ENCODE measurements at regions not wholly inside any gene's neighbourhood (a gene's known extent, or its start where the extent isn't known, plus 50 kb on each side); places are given as distances from the start of the nearest gene placed in this dataset.

DNA sequence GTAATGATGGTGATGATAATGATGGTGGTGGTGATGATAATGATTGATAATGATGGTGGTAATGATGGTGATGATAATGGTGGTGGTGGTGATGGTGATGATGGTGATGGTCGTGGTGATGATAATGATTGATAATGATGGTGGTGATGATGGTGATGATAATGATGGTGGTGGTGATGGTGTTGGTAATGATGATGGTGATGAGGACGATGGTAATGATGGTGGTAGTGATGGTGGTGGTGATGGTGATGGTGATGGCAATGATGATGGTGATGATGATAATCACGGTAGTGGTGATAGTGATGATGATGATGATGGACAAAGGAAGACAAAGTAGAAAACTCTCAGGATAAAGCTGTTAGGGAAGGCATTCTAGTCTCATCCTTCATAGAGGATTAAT is 310.5 kb downstream of the MSX2 start:
- DNase-seq = no peak
- H3K27me3 ChIP-seq (replicated peaks in 2 of 5; ENCODE audit: control insufficient read depth in 4 of 5, insufficient read depth in 5 of 5, low read length in 4 of 5) = peaks cover 0 to 3% (median 0%) of the 10 kb centered on the region in 5 experiments
- peaks cover 0 to 4% (median 2%) of the 10 kb centered on the region in 5 experiments for H3K9me3 ChIP-seq (ENCODE audit: control extremely low read depth in 1 of 5, control insufficient read depth in 4 of 5, insufficient read depth in 2 of 5, low read depth in 1 of 5, low read length in 4 of 5)
- no peak overlapping the region for H3K27ac ChIP-seq (ENCODE audit: insufficient read depth in 1 of 2, low read depth in 1 of 2, low read length in 2 of 2, poor library complexity in 1 of 2, severe bottlenecking in 2 of 2)
- POLR2A ChIA-PET = no interaction called here
- H3K4me1 ChIP-seq (ENCODE audit: control extremely low read depth in 1 of 4, control insufficient read depth in 4 of 4, insufficient read depth in 4 of 4, low read length in 3 of 4) = no peaks in the 10 kb centered on the region
- no peaks in the 10 kb centered on the region for H3K36me3 ChIP-seq (ENCODE audit: control insufficient read depth in 4 of 4, insufficient read depth in 4 of 4, low read length in 3 of 4)
- H3K4me3 ChIP-seq (ENCODE audit: control insufficient read depth in 1 of 7, extremely low read depth in 1 of 7, insufficient read depth in 4 of 7, low read depth in 2 of 7, low read length in 6 of 7) = no peak overlapping the region
- 97% methylated on average over 3 of the region's 3 CpGs for WGBS (ENCODE audit: insufficient coverage)
- CTCF ChIA-PET = no interaction called here

DNA sequence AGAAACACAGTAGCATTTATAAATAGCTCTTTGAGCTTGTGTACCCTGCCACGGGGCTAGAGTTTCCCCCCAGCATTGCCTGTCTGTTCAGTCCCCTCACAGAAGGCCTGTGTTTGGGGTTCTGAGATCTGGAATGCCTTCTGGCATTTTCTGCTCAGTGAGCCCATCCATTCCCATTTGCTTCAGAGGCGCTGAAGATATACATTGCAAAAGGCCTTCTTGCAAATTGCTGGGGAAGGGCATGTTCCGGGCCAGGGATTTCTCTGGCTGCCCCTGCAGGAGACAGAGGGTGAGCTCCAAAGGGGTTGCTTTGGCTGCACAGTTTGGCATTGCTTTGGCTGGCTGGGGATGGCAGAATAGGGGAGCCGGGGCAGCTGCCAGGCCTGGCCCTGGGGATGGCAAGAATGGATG is 308.4 kb downstream of the MSX2 start:
- Histone ChIP-seq H3K4me3 (ENCODE audit: control insufficient read depth in 1 of 7, extremely low read depth in 1 of 7, insufficient read depth in 4 of 7, low read depth in 2 of 7, low read length in 6 of 7) (no peak overlapping the region), H3K9me3 (ENCODE audit: control extremely low read depth in 1 of 5, control insufficient read depth in 4 of 5, insufficient read depth in 2 of 5, low read depth in 1 of 5, low read length in 4 of 5) (peaks cover 0 to 3% (median 2%) of the 10 kb centered on the region in 5 experiments), H3K4me1 (ENCODE audit: control extremely low read depth in 1 of 4, control insufficient read depth in 4 of 4, insufficient read depth in 4 of 4, low read length in 3 of 4) (no peaks in the 10 kb centered on the region), H3K36me3 (ENCODE audit: control insufficient read depth in 4 of 4, insufficient read depth in 4 of 4, low read length in 3 of 4) (no peaks in the 10 kb centered on the region), H3K27ac (ENCODE audit: insufficient read depth in 1 of 2, low read depth in 1 of 2, low read length in 2 of 2, poor library complexity in 1 of 2, severe bottlenecking in 2 of 2) (no peak overlapping the region), H3K27me3 (replicated peaks in 2 of 5; ENCODE audit: control insufficient read depth in 4 of 5, insufficient read depth in 5 of 5, low read length in 4 of 5) (no peaks in the 10 kb centered on the region)
- 97% methylated on average over 3 of the region's 4 CpGs for WGBS (ENCODE audit: insufficient coverage)
- CTCF ChIA-PET = no interaction called here
- no peak for DNase-seq
- POLR2A ChIA-PET = no interaction called here

DNA sequence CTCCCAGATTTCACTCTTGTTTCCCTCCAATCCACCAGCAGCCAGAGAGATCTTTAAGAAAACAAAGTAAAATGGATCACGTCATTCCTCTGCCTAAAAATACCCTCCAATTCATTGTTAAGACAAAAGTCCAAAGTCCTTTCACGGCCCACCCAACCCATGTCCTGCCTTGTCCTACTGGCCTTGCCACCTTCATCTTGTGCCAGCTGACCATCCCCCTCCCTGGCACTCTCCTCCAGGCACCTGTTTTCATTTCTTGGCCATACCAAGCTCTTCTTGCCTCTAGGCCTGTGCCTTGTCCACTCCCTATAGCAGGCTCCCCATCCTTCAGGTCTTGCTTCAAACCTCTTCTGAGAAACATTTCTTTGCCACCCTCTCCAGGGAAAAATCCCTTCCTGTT is 307.6 kb downstream of the MSX2 start:
- Histone ChIP-seq H3K36me3 (ENCODE audit: control insufficient read depth in 4 of 4, insufficient read depth in 4 of 4, low read length in 3 of 4) (no peaks in the 10 kb centered on the region), H3K27me3 (replicated peaks in 2 of 5; ENCODE audit: control insufficient read depth in 4 of 5, insufficient read depth in 5 of 5, low read length in 4 of 5) (no peaks in the 10 kb centered on the region), H3K4me3 (ENCODE audit: control insufficient read depth in 1 of 7, extremely low read depth in 1 of 7, insufficient read depth in 4 of 7, low read depth in 2 of 7, low read length in 6 of 7) (no peak overlapping the region), H3K4me1 (ENCODE audit: control extremely low read depth in 1 of 4, control insufficient read depth in 4 of 4, insufficient read depth in 4 of 4, low read length in 3 of 4) (no peaks in the 10 kb centered on the region), H3K9me3 (ENCODE audit: control extremely low read depth in 1 of 5, control insufficient read depth in 4 of 5, insufficient read depth in 2 of 5, low read depth in 1 of 5, low read length in 4 of 5) (peaks cover 0 to 3% (median 2%) of the 10 kb centered on the region in 5 experiments), H3K27ac (ENCODE audit: insufficient read depth in 1 of 2, low read depth in 1 of 2, low read length in 2 of 2, poor library complexity in 1 of 2, severe bottlenecking in 2 of 2) (no peak overlapping the region)
- 100% methylated on average over 2 of the region's 2 CpGs for WGBS (ENCODE audit: insufficient coverage)
- DNase-seq = no peak
- ChIA-PET CTCF (no interaction called here), POLR2A (no interaction called here)

DNA sequence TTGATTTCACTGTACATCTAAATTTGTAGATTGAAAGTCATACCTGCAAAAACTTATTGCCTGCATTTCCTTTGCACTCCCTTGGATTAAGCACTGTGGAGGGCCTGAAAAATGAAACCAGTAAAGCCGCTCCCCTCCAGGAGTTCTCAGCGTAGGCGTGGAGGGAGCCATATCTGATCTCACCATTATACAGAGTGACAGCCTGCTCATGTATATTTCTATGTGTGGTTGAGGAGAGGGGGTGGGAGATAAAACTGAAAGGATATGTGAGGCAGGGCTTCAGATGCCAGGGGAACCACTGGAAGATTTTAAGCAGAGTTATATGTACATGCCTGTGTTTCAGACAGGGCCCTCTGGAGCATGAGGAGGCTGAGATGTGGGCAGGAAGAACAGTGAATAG is 303.0 kb downstream of the MSX2 start:
- 100% methylated on average over 2 of the region's 3 CpGs for WGBS (ENCODE audit: insufficient coverage)
- CTCF ChIA-PET = no interaction called here

DNA sequence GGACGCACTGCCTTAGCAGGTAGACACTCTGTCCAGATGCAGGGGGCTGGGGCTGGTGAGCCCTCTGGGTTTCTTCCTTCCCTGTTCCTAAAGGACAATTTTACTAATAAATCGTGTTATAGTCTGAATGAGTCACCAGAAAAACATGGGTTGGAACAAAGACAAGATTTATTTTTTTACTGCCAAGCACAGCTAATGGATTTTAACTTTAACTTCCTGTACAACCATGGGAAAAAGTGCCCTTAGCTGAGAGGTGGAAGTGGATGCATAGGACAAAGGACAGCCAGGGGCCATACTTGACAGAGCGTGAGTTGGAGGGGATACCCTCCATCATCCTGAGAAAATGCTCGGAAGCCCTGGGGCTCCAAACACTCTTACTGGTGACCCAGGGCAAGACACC is 300.7 kb downstream of the MSX2 start:
- peaks cover 0 to 4% (median 0%) of the 10 kb centered on the region in 5 experiments for H3K9me3 ChIP-seq (ENCODE audit: control extremely low read depth in 1 of 5, control insufficient read depth in 4 of 5, insufficient read depth in 2 of 5, low read depth in 1 of 5, low read length in 4 of 5)
- peaks cover 0 to 3% (median 0%) of the 10 kb centered on the region in 5 experiments for H3K27me3 ChIP-seq (replicated peaks in 2 of 5; ENCODE audit: control insufficient read depth in 4 of 5, insufficient read depth in 5 of 5, low read length in 4 of 5)
- POLR2A ChIA-PET = no interaction called here
- H3K4me3 ChIP-seq (ENCODE audit: control insufficient read depth in 1 of 7, extremely low read depth in 1 of 7, insufficient read depth in 4 of 7, low read depth in 2 of 7, low read length in 6 of 7) = no peak overlapping the region
- no peaks in the 10 kb centered on the region for H3K36me3 ChIP-seq (ENCODE audit: control insufficient read depth in 4 of 4, insufficient read depth in 4 of 4, low read length in 3 of 4)
- no peak for DNase-seq
- no peak overlapping the region for H3K27ac ChIP-seq (ENCODE audit: insufficient read depth in 1 of 2, low read depth in 1 of 2, low read length in 2 of 2, poor library complexity in 1 of 2, severe bottlenecking in 2 of 2)
- no peaks in the 10 kb centered on the region for H3K4me1 ChIP-seq (ENCODE audit: control extremely low read depth in 1 of 4, control insufficient read depth in 4 of 4, insufficient read depth in 4 of 4, low read length in 3 of 4)
- CTCF ChIA-PET = no interaction called here
- WGBS (ENCODE audit: insufficient coverage) = 100% methylated on average over 3 of the region's 4 CpGs

More for the DNA sequence above, 303.0 kb downstream of the MSX2 start:
- POLR2A ChIA-PET = no interaction called here
- H3K27ac ChIP-seq (ENCODE audit: insufficient read depth in 1 of 2, low read depth in 1 of 2, low read length in 2 of 2, poor library complexity in 1 of 2, severe bottlenecking in 2 of 2) = no peak overlapping the region
- no peaks in the 10 kb centered on the region for H3K27me3 ChIP-seq (replicated peaks in 2 of 5; ENCODE audit: control insufficient read depth in 4 of 5, insufficient read depth in 5 of 5, low read length in 4 of 5)
- no peak for DNase-seq
- peaks cover 0 to 4% (median 0%) of the 10 kb centered on the region in 5 experiments for H3K9me3 ChIP-seq (ENCODE audit: control extremely low read depth in 1 of 5, control insufficient read depth in 4 of 5, insufficient read depth in 2 of 5, low read depth in 1 of 5, low read length in 4 of 5)
- no peak overlapping the region for H3K4me3 ChIP-seq (ENCODE audit: control insufficient read depth in 1 of 7, extremely low read depth in 1 of 7, insufficient read depth in 4 of 7, low read depth in 2 of 7, low read length in 6 of 7)
- no peaks in the 10 kb centered on the region for H3K4me1 ChIP-seq (ENCODE audit: control extremely low read depth in 1 of 4, control insufficient read depth in 4 of 4, insufficient read depth in 4 of 4, low read length in 3 of 4)
- H3K36me3 ChIP-seq (ENCODE audit: control insufficient read depth in 4 of 4, insufficient read depth in 4 of 4, low read length in 3 of 4) = no peaks in the 10 kb centered on the region

- H3K4me3 ChIP-seq (ENCODE audit: control insufficient read depth in 1 of 7, extremely low read depth in 1 of 7, insufficient read depth in 4 of 7, low read depth in 2 of 7, low read length in 6 of 7) = no peak overlapping the region
- peaks cover 0 to 4% (median 0%) of the 10 kb centered on the region in 5 experiments for H3K9me3 ChIP-seq (ENCODE audit: control extremely low read depth in 1 of 5, control insufficient read depth in 4 of 5, insufficient read depth in 2 of 5, low read depth in 1 of 5, low read length in 4 of 5)
- no peak overlapping the region for H3K27ac ChIP-seq (ENCODE audit: insufficient read depth in 1 of 2, low read depth in 1 of 2, low read length in 2 of 2, poor library complexity in 1 of 2, severe bottlenecking in 2 of 2)
- WGBS (ENCODE audit: insufficient coverage) = 68% methylated on average over 6 of the region's 8 CpGs
- CTCF ChIA-PET = no interaction called here
- POLR2A ChIA-PET = no interaction called here
- H3K27me3 ChIP-seq (replicated peaks in 2 of 5; ENCODE audit: control insufficient read depth in 4 of 5, insufficient read depth in 5 of 5, low read length in 4 of 5) = peaks cover 0 to 3% (median 0%) of the 10 kb centered on the region in 5 experiments
- no peaks in the 10 kb centered on the region for H3K4me1 ChIP-seq (ENCODE audit: control extremely low read depth in 1 of 4, control insufficient read depth in 4 of 4, insufficient read depth in 4 of 4, low read length in 3 of 4)
- H3K36me3 ChIP-seq (ENCODE audit: control insufficient read depth in 4 of 4, insufficient read depth in 4 of 4, low read length in 3 of 4) = no peaks in the 10 kb centered on the region
- DNase-seq = no peak
These were observed 297.7 kb downstream of the MSX2 start for GRCh38 chr5:175021841-175022625.

DNA sequence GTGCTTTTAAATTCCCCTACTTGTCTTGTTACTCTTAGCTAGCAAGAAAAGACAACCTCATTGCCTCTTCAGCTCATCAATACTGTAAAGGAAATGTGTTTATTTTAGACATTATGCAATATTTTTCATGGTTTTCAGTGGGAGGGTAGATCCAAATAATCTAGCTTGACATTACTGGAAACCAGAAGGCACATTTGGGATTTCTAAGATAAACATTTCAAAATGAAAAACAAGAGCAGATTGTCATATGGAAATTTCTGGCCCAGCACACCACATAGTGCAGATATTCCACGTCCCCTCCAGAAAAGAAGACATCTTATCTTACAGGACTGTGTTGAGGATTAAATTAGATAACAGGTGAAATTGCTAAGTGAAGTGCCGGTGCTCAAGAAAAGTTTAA is 296.9 kb downstream of the MSX2 start:
- Histone ChIP-seq H3K4me1 (ENCODE audit: control extremely low read depth in 1 of 4, control insufficient read depth in 4 of 4, insufficient read depth in 4 of 4, low read length in 3 of 4) (no peaks in the 10 kb centered on the region), H3K9me3 (ENCODE audit: control extremely low read depth in 1 of 5, control insufficient read depth in 4 of 5, insufficient read depth in 2 of 5, low read depth in 1 of 5, low read length in 4 of 5) (peaks cover 0 to 4% (median 0%) of the 10 kb centered on the region in 5 experiments), H3K27ac (ENCODE audit: insufficient read depth in 1 of 2, low read depth in 1 of 2, low read length in 2 of 2, poor library complexity in 1 of 2, severe bottlenecking in 2 of 2) (no peak overlapping the region), H3K27me3 (replicated peaks in 2 of 5; ENCODE audit: control insufficient read depth in 4 of 5, insufficient read depth in 5 of 5, low read length in 4 of 5) (peaks cover 0 to 3% (median 0%) of the 10 kb centered on the region in 5 experiments), H3K36me3 (ENCODE audit: control insufficient read depth in 4 of 4, insufficient read depth in 4 of 4, low read length in 3 of 4) (no peaks in the 10 kb centered on the region), H3K4me3 (ENCODE audit: control insufficient read depth in 1 of 7, extremely low read depth in 1 of 7, insufficient read depth in 4 of 7, low read depth in 2 of 7, low read length in 6 of 7) (no peak overlapping the region)
- DNase-seq = no peak
- ChIA-PET POLR2A (no interaction called here), CTCF (no interaction called here)
- 100% methylated on average over 1 of the region's 2 CpGs for WGBS (ENCODE audit: insufficient coverage)
